Right lobe of liver (tissue), 6 donors: ENCODE measurements at regions not wholly inside any gene's neighbourhood (a gene's known extent, or its start where the extent isn't known, plus 50 kb on each side); places are given as distances from the start of the nearest gene placed in this dataset.

ENCODE experiments used
- ATAC-seq, 4 donors: fragments of 200-7000 bp; cut with Tn5 transposase; one replicate each; pipeline ENCODE4 v1.9.1; 2020; ENCODE audit warnings: mild to moderate bottlenecking in 4 of 4, moderate library complexity in 4 of 4
- DNase-seq, 3 donors: peaks; one replicate each; pipeline ENCODE4 v3.0.0-alpha.2; 2020
- H3K27ac ChIP-seq, 3 donors: fragments of 200-600 bp; one replicate each; pipeline ENCODE4 v1.8.0; 2022
- H3K27me3 ChIP-seq, 2 donors: fragments of 200-600 bp; one replicate each; pipeline ENCODE4 v1.8.0; 2022
- H3K36me3 ChIP-seq, 4 donors: fragments of 200-600 bp; sonication (generic) in 1 of 4; one replicate each; pipeline versions ENCODE4 v1.5.1 to v1.8.0; 2017 to 2022; ENCODE audit warnings: control low read depth in 1 of 4
- H3K4me1 ChIP-seq, 4 donors: fragments of 200-600 bp; sonication (generic) in 1 of 4; one replicate each; pipeline versions ENCODE4 v1.5.1 to v1.8.0; 2017 to 2022; ENCODE audit warnings: control low read depth in 1 of 4
- H3K4me3 ChIP-seq, 3 donors: fragments of 200-600 bp; one replicate each; pipeline ENCODE4 v1.8.0; 2022
- H3K9me3 ChIP-seq, 4 donors: fragments of 200-600 bp; sonication (generic) in 1 of 4; one replicate each; pipeline versions ENCODE4 v1.5.1 to v1.8.0; 2017 to 2022; ENCODE audit warnings: control low read depth in 1 of 4
- POLR2A ChIP-seq: fragments of 450-650 bp; IDR thresholded peaks from one replicate; pipeline ENCODE4 v1.6.1; 2017; ENCODE audit warnings: antibody characterized with exemption, mild to moderate bottlenecking
- WGBS: methylation state at CpG from one replicate; pipeline ENCODE4 v1.1.6; 2018; ENCODE audit warnings: low coverage, low lambda C conversion rate; ENCODE audit not compliant: insufficient coverage; ENCODE audit errors: missing lambda C conversion rate; 5-methylcytosine and 5-hydroxymethylcytosine counted together
- intact Hi-C, 2 donors: fragments of 100-400 bp; cut with DNase I; formaldehyde crosslinking; loops; one replicate each; pipeline versions ENCODE4 v1.11.2 to v1.14.1; 2022
- TF ChIP-seq, protein P1 (sequence below), 4 donors: fragments of 200-600 bp in 3 of 4; fragments of 450-650 bp in 1 of 4; IDR thresholded peaks; one replicate each; pipeline versions ENCODE4 v1.5.1 to v1.8.0; 2016 to 2022; ENCODE audit warnings: antibody characterized with exemption in 4 of 4, mild to moderate bottlenecking in 2 of 4
- donor health status: DM: no; HTN: yes; CAD: no.
- donor health status: DM: no; HTN: no; CAD: no.
- donor health status: DM: no; HTN: no; CAD: no.
- donor health status: DM: no; HTN: yes; CAD: no.
- donor health status: DM: no; HTN: yes; CAD: no.

DNA sequence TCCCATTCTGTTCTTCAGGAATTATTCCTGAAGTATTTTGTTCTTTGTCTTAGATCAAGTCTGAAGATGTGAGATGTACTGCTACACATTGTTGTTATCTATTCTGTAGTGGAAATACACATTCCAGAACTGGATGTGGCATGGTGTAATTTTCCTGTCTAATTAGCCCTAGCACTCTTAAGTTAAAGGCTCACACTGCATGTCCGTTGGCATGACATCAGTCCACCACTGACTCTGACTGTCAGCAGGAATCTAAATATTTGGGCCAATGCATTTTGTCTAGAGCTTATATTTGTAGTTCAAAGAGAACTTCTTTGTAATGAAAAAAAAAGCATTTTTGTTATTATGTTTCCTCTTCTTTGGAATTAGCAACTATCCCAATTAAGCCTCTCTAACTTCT is 201.0 kb downstream of the S1PR1 start:
- DNase-seq (no peak), ATAC-seq (no peak)
- no peaks in the 10 kb centered on the region for H3K9me3 ChIP-seq
- H3K27me3 ChIP-seq = no peaks in the 10 kb centered on the region
- no peaks in the 10 kb centered on the region for H3K36me3 ChIP-seq
- no peaks in the 10 kb centered on the region for H3K4me1 ChIP-seq
- 33% methylated on average over 1 of the region's 1 CpG for WGBS
- H3K27ac ChIP-seq = no peak overlapping the region
- TF ChIP-seq, protein P1, sequence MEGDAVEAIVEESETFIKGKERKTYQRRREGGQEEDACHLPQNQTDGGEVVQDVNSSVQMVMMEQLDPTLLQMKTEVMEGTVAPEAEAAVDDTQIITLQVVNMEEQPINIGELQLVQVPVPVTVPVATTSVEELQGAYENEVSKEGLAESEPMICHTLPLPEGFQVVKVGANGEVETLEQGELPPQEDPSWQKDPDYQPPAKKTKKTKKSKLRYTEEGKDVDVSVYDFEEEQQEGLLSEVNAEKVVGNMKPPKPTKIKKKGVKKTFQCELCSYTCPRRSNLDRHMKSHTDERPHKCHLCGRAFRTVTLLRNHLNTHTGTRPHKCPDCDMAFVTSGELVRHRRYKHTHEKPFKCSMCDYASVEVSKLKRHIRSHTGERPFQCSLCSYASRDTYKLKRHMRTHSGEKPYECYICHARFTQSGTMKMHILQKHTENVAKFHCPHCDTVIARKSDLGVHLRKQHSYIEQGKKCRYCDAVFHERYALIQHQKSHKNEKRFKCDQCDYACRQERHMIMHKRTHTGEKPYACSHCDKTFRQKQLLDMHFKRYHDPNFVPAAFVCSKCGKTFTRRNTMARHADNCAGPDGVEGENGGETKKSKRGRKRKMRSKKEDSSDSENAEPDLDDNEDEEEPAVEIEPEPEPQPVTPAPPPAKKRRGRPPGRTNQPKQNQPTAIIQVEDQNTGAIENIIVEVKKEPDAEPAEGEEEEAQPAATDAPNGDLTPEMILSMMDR (IDR thresholded peaks at IDR 0.05) = no peak
- no peak for TF ChIP-seq POLR2A
- no peak overlapping the region for H3K4me3 ChIP-seq
- intact Hi-C loops = no loop called here

DNA sequence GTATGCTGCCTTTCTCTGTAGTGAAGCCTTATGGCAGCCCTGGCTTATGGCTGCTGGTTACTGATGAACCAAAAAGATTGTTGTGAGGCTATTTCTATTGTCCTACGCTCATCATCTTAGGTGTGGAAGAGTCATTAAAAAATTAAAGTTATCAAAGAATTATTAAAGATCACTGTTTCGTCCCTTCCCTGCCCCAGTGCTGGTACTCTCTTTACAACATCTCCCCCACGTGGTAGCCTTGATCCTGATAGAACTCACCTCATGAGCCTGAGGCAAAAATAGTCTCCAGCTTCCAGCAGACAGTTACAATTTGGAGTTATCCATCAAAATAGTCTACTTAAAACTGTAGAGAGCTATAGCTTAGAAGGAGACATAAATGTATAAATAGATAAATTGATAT is 201.5 kb downstream of the S1PR1 start:
- H3K4me3 ChIP-seq = no peak overlapping the region
- WGBS = 23% methylated on average over 3 of the region's 3 CpGs
- intact Hi-C loops = no loop called here
- H3K27ac ChIP-seq = no peak overlapping the region
- no peaks in the 10 kb centered on the region for H3K9me3 ChIP-seq
- DNase-seq (no peak), ATAC-seq (no peak)
- TF ChIP-seq, protein P1 (IDR thresholded peaks at IDR 0.05) = no peak
- TF ChIP-seq POLR2A = no peak
- no peaks in the 10 kb centered on the region for H3K36me3 ChIP-seq
- H3K27me3 ChIP-seq = no peaks in the 10 kb centered on the region
- H3K4me1 ChIP-seq = no peaks in the 10 kb centered on the region

- no peak overlapping the region for H3K27ac ChIP-seq
- no peak for TF ChIP-seq POLR2A
- TF ChIP-seq, protein P1 (IDR thresholded peaks at IDR 0.05) = no peak
- WGBS = 62% methylated on average over 5 of the region's 5 CpGs
- DNase-seq (no peak), ATAC-seq (no peak)
- intact Hi-C loops = no loop called here
- H3K4me1 ChIP-seq = no peaks in the 10 kb centered on the region
- H3K27me3 ChIP-seq = no peaks in the 10 kb centered on the region
- H3K9me3 ChIP-seq = no peaks in the 10 kb centered on the region
- no peaks in the 10 kb centered on the region for H3K36me3 ChIP-seq
- H3K4me3 ChIP-seq = no peak overlapping the region
These were observed 203.7 kb downstream of the S1PR1 start for GRCh38 chr1:101440485-101440884.

DNA sequence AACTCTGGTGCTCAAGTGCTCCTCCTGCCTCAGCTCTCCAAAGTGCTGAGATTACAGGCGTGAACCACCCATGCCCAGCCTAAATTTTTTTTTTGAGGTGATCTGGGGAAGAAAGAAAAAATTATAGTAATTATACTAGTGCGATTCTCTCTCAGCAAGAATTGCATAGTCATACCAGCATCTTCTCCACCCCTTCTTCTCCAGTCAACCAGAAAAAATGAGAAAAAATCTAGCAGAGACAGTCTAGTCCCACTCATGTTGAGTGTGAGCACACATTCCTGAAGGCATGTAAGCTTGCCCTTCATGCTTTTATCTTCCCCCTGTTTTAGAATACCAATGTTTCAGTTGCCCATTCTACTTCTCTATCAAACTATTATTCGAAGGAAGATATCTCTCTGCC is 207.6 kb downstream of the S1PR1 start:
- ATAC-seq (no peak), DNase-seq (no peak)
- Histone ChIP-seq H3K27me3 (no peaks in the 10 kb centered on the region), H3K4me3 (no peak overlapping the region), H3K27ac (no peak overlapping the region), H3K36me3 (no peaks in the 10 kb centered on the region), H3K9me3 (no peaks in the 10 kb centered on the region), H3K4me1 (no peaks in the 10 kb centered on the region)
- intact Hi-C loops = no loop called here
- TF ChIP-seq, protein P1 (IDR thresholded peaks at IDR 0.05) = no peak
- no peak for TF ChIP-seq POLR2A
- 41% methylated on average over 3 of the region's 3 CpGs for WGBS
